Stomach (tissue), 8 donors: ENCODE measurements at regions not wholly inside any gene's neighbourhood (a gene's known extent, or its start where the extent isn't known, plus 50 kb on each side); places are given as distances from the start of the nearest gene placed in this dataset.

Experiments used
- DNase-seq, 2 donors: peaks; one replicate each; pipeline versions ENCODE4 v3.0.0 to v3.0.0-alpha.2; 2013 to 2019
- H3K27ac ChIP-seq, 5 donors: fragments of 200-600 bp in 4 of 5; sonication (generic) in 4 of 5; one replicate each; pipeline ENCODE4 v1.5.1; 2013 to 2019; ENCODE audit warnings: mild to moderate bottlenecking in 1 of 5, moderate library complexity in 1 of 5
- H3K27me3 ChIP-seq, 3 donors: fragments of 200-600 bp; sonication (generic); one replicate each; pipeline ENCODE4 v1.5.1; 2017 to 2019; ENCODE audit warnings: mixed run types in 1 of 3
- H3K36me3 ChIP-seq, 4 donors: fragments of 200-600 bp; sonication (generic); 1 replicate in 3 of 4; 2 replicates in 1 of 4; pipeline ENCODE4 v1.5.1; 2016 to 2019
- H3K4me1 ChIP-seq, 4 donors: fragments of 200-600 bp; sonication (generic); one replicate each; pipeline ENCODE4 v1.5.1; 2016 to 2019
- H3K4me3 ChIP-seq, 4 donors: fragments of 200-600 bp; sonication (generic) in 3 of 4; one replicate each; pipeline ENCODE4 v1.5.1; 2016 to 2019; ENCODE audit warnings: mild to moderate bottlenecking in 1 of 4
- H3K9me3 ChIP-seq, 4 donors: fragments of 200-600 bp; sonication (generic); one replicate each; pipeline ENCODE4 v1.5.1; 2016 to 2019
- EP300 ChIP-seq: sonication (generic); formaldehyde crosslinking; IDR thresholded peaks from one replicate; pipeline ENCODE4 v1.6.1; 2017; ENCODE audit warnings: antibody characterized with exemption
- POLR2A ChIP-seq, 4 donors: fragments of 450-650 bp; IDR thresholded peaks; one replicate each; pipeline ENCODE4 v1.6.1; 2016; ENCODE audit warnings: antibody characterized with exemption in 4 of 4, control low read depth in 2 of 4, mild to moderate bottlenecking in 1 of 4, moderate library complexity in 1 of 4
- POLR2AphosphoS5 ChIP-seq, 3 donors: sonication (generic); formaldehyde crosslinking; IDR thresholded peaks; one replicate each; pipeline ENCODE4 v1.6.1; 2016; ENCODE audit warnings: antibody characterized with exemption in 3 of 3
- WGBS, 5 donors: extraction: QIAGEN DNeasy Blood & Tissue Kit in 3 of 5; methylation state at CpG; one replicate each; pipeline versions ENCODE4 v1.1.5 to v1.1.7; 2013 to 2018; 5-methylcytosine and 5-hydroxymethylcytosine counted together
- intact Hi-C: fragments of 100-400 bp; cut with DNase I; formaldehyde crosslinking; loops from one replicate; pipeline ENCODE4 v1.15.1; 2023; ENCODE audit warnings: low total_unique reads
- TF ChIP-seq, protein P1 (sequence below), 7 experiments: fragments of 450-650 bp in 4 of 7; fragments of 200-600 bp in 3 of 7; sonication (generic) in 3 of 7; IDR thresholded peaks; one replicate each; pipeline ENCODE4 v1.5.1; 2016 to 2019; ENCODE audit warnings: antibody characterized with exemption in 7 of 7, control low read depth in 2 of 7, mild to moderate bottlenecking in 1 of 7
- donor health status: healthy with polysubstance abuse.
- donor health status: Bipolar disorder and iron deficiency.
- donor health status: healthy.

DNA sequence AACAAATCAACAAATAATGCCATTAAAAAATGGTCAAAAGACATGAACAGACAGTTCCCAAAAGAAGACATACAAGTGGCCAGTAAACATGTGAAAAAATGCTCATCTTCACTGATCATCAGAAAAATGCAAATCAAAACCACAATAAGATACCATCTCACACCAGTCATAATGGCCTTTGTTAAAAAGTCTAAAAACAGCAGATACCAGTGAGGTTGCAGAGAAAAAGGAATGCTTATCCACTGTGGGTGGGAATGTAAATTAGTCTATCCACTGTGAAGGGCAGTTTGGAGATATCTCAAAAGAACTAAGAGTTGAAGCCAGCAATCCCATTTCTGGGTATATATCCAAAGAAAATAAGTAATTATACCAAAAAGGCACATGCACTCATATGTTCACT is 668.1 kb upstream of the CPEB2 start:
- no peaks in the 10 kb centered on the region for H3K27me3 ChIP-seq
- intact Hi-C loops: no loop called here
- no peak overlapping the region for H3K27ac ChIP-seq
- H3K36me3 ChIP-seq: no peaks in the 10 kb centered on the region
- no peak for DNase-seq
- H3K4me1 ChIP-seq: no peaks in the 10 kb centered on the region
- TF ChIP-seq EP300: no peak
- TF ChIP-seq, protein P1, sequence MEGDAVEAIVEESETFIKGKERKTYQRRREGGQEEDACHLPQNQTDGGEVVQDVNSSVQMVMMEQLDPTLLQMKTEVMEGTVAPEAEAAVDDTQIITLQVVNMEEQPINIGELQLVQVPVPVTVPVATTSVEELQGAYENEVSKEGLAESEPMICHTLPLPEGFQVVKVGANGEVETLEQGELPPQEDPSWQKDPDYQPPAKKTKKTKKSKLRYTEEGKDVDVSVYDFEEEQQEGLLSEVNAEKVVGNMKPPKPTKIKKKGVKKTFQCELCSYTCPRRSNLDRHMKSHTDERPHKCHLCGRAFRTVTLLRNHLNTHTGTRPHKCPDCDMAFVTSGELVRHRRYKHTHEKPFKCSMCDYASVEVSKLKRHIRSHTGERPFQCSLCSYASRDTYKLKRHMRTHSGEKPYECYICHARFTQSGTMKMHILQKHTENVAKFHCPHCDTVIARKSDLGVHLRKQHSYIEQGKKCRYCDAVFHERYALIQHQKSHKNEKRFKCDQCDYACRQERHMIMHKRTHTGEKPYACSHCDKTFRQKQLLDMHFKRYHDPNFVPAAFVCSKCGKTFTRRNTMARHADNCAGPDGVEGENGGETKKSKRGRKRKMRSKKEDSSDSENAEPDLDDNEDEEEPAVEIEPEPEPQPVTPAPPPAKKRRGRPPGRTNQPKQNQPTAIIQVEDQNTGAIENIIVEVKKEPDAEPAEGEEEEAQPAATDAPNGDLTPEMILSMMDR (IDR thresholded peaks at IDR 0.05): no peak
- TF ChIP-seq POLR2AphosphoS5 (IDR thresholded peaks at IDR 0.05): no peak
- TF ChIP-seq POLR2A (IDR thresholded peaks at IDR 0.05): no peak
- peaks cover 0 to 7% (median 0%) of the 10 kb centered on the region in 4 donors for H3K9me3 ChIP-seq
- no peak overlapping the region for H3K4me3 ChIP-seq

DNA sequence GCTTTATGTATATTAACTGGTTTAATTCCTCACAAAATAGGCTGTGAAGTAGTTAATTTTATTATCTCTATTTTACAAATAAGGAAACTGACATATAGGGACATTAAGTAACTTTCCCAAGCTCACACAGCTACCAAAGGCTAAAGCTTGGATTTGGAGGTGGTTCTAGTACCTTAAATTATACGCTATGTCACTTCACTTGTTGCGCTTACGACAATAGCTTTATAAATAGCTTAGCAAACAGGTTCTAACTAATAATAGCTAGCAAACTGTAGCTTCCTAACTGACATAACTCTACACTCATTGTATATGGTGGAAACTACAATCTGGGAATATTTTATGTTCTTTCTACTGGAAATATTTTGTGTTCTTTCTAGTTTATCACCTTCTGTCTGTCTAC is 666.4 kb upstream of the CPEB2 start:
- Histone ChIP-seq H3K27me3 (no peaks in the 10 kb centered on the region), H3K4me1 (no peaks in the 10 kb centered on the region), H3K36me3 (no peaks in the 10 kb centered on the region), H3K4me3 (no peak overlapping the region), H3K9me3 (peaks cover 0 to 7% (median 0%) of the 10 kb centered on the region in 4 donors), H3K27ac (no peak overlapping the region)
- no peak for TF ChIP-seq POLR2AphosphoS5 (IDR thresholded peaks at IDR 0.05)
- no peak for TF ChIP-seq EP300
- TF ChIP-seq POLR2A (IDR thresholded peaks at IDR 0.05): no peak
- TF ChIP-seq, protein P1 (IDR thresholded peaks at IDR 0.05): no peak
- 89 to 96% (median 93%) methylated on average over 3 of the region's 3 CpGs for WGBS, 5 donors
- intact Hi-C loops: no loop called here
- no peak for DNase-seq

DNA sequence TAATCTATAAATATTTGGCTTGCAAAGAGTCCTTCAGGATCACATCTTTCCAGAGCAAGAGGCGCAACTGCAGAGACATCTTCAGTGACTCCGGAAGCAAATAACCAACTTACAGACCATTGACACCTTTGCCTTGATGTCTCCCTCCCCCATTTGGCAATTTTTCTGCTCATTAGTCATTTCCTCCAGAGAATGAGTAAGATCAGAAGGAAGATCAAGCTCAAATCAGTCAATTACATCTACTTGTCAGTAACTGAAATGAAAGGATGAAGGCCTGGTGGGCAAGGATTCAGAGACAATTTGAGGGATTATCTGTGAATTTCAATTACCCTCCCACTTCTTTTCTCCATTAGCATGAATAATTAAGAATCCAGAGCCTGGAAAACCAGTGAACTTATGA is 665.6 kb upstream of the CPEB2 start:
- H3K27ac ChIP-seq: no peak overlapping the region
- H3K4me3 ChIP-seq: no peak overlapping the region
- intact Hi-C loops: no loop called here
- no peak for DNase-seq
- H3K27me3 ChIP-seq: no peaks in the 10 kb centered on the region
- TF ChIP-seq POLR2AphosphoS5 (IDR thresholded peaks at IDR 0.05) (no peak), POLR2A (IDR thresholded peaks at IDR 0.05) (no peak)
- TF ChIP-seq, protein P1 (IDR thresholded peaks at IDR 0.05): no peak
- 44 to 70% (median 70%) methylated on average over 2 of the region's 2 CpGs for WGBS, 5 donors
- no peaks in the 10 kb centered on the region for H3K36me3 ChIP-seq
- H3K9me3 ChIP-seq: peaks cover 0 to 7% (median 0%) of the 10 kb centered on the region in 4 donors
- H3K4me1 ChIP-seq: no peaks in the 10 kb centered on the region

DNA sequence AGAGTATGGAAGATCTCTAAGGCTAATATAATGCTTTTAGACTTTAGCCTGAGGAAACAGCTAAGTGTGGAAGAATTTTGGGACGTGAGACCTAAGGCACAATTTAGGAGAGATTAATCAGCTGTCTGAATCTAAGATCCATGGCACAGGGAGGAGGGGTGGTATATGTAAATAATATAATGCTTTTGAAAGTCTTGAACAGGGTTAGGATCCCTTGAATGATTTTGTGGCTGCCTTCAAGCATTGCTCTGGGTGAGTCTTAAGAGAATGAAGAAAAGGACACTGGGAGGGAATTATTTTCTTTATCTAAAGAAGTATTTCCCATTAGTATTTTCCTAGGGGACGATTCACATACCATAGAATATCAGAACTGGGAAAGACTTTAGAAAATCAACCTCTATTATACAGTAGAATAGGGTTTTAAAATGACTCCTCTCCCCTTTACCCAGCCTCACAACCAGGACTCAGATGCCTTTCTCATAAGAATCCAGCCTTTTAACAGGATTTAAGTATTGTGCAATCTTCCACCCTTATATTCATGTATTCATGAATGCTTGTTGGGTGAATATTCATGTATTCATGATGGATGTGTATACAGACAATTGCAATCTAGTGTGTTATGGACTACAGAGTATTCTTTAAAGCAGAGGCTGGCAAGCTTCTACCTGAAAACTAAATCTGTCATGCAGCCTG is 664.2 kb upstream of the CPEB2 start:
- no peaks in the 10 kb centered on the region for H3K4me1 ChIP-seq
- WGBS, 5 donors: 36 to 57% (median 46%) methylated on average over 2 of the region's 2 CpGs
- intact Hi-C loops: no loop called here

More for the DNA sequence above, 664.2 kb upstream of the CPEB2 start:
- H3K4me3 ChIP-seq: no peak overlapping the region
- H3K9me3 ChIP-seq: peaks cover 0 to 7% (median 0%) of the 10 kb centered on the region in 4 donors
- no peaks in the 10 kb centered on the region for H3K36me3 ChIP-seq
- no peak overlapping the region for H3K27ac ChIP-seq
- no peaks in the 10 kb centered on the region for H3K27me3 ChIP-seq
- no peak for DNase-seq
- TF ChIP-seq POLR2AphosphoS5 (IDR thresholded peaks at IDR 0.05): no peak
- no peak for TF ChIP-seq POLR2A (IDR thresholded peaks at IDR 0.05)
- TF ChIP-seq, protein P1 (IDR thresholded peaks at IDR 0.05): no peak
- no peak for TF ChIP-seq EP300
